ENCODE measurements at regions not wholly inside any gene's neighbourhood (a gene's known extent, or its start where the extent isn't known, plus 50 kb on each side); places are given as distances from the start of the nearest gene placed in this dataset.

GRCh38 chr6:100289285-100289684, 175.4 kb downstream of the SIM1 start:
- no peak for DNase-seq (ENCODE audit: low read depth in 1 of 2, low spot score in 1 of 2)
- TF ChIP-seq JUND (IDR thresholded peaks at IDR 0.05; ENCODE audit: low read depth) = no peak
- in situ Hi-C loops (cut with HindIII; ENCODE audit: low pct_unique_long_range_greater_than_20kb, low sequenced_read_pairs) = no loop called here

- in situ Hi-C loops (cut with HindIII; ENCODE audit: low pct_unique_long_range_greater_than_20kb, low sequenced_read_pairs) = no loop called here
- TF ChIP-seq JUND (IDR thresholded peaks at IDR 0.05; ENCODE audit: low read depth) = no peak
- no peak for DNase-seq (ENCODE audit: low read depth in 1 of 2, low spot score in 1 of 2)
Measured at GRCh38 chr6:100288311-100288710, 176.4 kb downstream of the SIM1 start.

GRCh38 chr6:100283285-100283684, 181.4 kb downstream of the SIM1 start:
- peak in 1 of 2 experiments; percentile 23 for DNase-seq (ENCODE audit: low read depth in 1 of 2, low spot score in 1 of 2)
- no peak for TF ChIP-seq JUND (IDR thresholded peaks at IDR 0.05; ENCODE audit: low read depth)
- in situ Hi-C loops (cut with HindIII; ENCODE audit: low pct_unique_long_range_greater_than_20kb, low sequenced_read_pairs) = no loop called here

GRCh38 chr6:100281471-100281901, 183.2 kb downstream of the SIM1 start:
- DNase-seq (ENCODE audit: low read depth in 1 of 2, low spot score in 1 of 2) = no peak
- in situ Hi-C loops (cut with HindIII; ENCODE audit: low pct_unique_long_range_greater_than_20kb, low sequenced_read_pairs) = no loop called here

GRCh38 chr6:100276311-100277057, 188.2 kb downstream of the SIM1 start:
- TF ChIP-seq JUND (IDR thresholded peaks at IDR 0.05; ENCODE audit: low read depth) = no peak
- no peak for DNase-seq (ENCODE audit: low read depth in 1 of 2, low spot score in 1 of 2)
- in situ Hi-C loops (cut with HindIII; ENCODE audit: low pct_unique_long_range_greater_than_20kb, low sequenced_read_pairs) = no loop called here

More at GRCh38 chr6:100281471-100281901, 183.2 kb downstream of the SIM1 start:
- TF ChIP-seq JUND (IDR thresholded peaks at IDR 0.05; ENCODE audit: low read depth) = no peak

- no peak for DNase-seq (ENCODE audit: low read depth in 1 of 2, low spot score in 1 of 2)
- in situ Hi-C loops (cut with HindIII; ENCODE audit: low pct_unique_long_range_greater_than_20kb, low sequenced_read_pairs) = no loop called here
- no peak for TF ChIP-seq JUND (IDR thresholded peaks at IDR 0.05; ENCODE audit: low read depth)
Measured at GRCh38 chr6:100274147-100274546, 190.6 kb downstream of the SIM1 start.

- no peak for DNase-seq (ENCODE audit: low read depth in 1 of 2, low spot score in 1 of 2)
- in situ Hi-C loops (cut with HindIII; ENCODE audit: low pct_unique_long_range_greater_than_20kb, low sequenced_read_pairs) = no loop called here
- no peak for TF ChIP-seq JUND (IDR thresholded peaks at IDR 0.05; ENCODE audit: low read depth)
Measured at GRCh38 chr6:100271625-100272024, 193.1 kb downstream of the SIM1 start.

GRCh38 chr6:100271202-100271601, 193.5 kb downstream of the SIM1 start:
- TF ChIP-seq JUND (IDR thresholded peaks at IDR 0.05; ENCODE audit: low read depth) = no peak
- DNase-seq (ENCODE audit: low read depth in 1 of 2, low spot score in 1 of 2) = no peak
- in situ Hi-C loops (cut with HindIII; ENCODE audit: low pct_unique_long_range_greater_than_20kb, low sequenced_read_pairs) = no loop called here

GRCh38 chr6:100269189-100269588, 195.5 kb downstream of the SIM1 start:
- no peak for DNase-seq (ENCODE audit: low read depth in 1 of 2, low spot score in 1 of 2)
- TF ChIP-seq JUND (IDR thresholded peaks at IDR 0.05; ENCODE audit: low read depth) = no peak
- in situ Hi-C loops (cut with HindIII; ENCODE audit: low pct_unique_long_range_greater_than_20kb, low sequenced_read_pairs) = no loop called here

- no peak for DNase-seq (ENCODE audit: low read depth in 1 of 2, low spot score in 1 of 2)
- no peak for TF ChIP-seq JUND (IDR thresholded peaks at IDR 0.05; ENCODE audit: low read depth)
- in situ Hi-C loops (cut with HindIII; ENCODE audit: low pct_unique_long_range_greater_than_20kb, low sequenced_read_pairs) = no loop called here
Measured at GRCh38 chr6:100268326-100268725, 196.4 kb downstream of the SIM1 start.

- no peak for DNase-seq (ENCODE audit: low read depth in 1 of 2, low spot score in 1 of 2)
- in situ Hi-C loops (cut with HindIII; ENCODE audit: low pct_unique_long_range_greater_than_20kb, low sequenced_read_pairs) = no loop called here
Measured at GRCh38 chr6:100267721-100268123, 197.0 kb downstream of the SIM1 start.

GRCh38 chr6:100266494-100267401, 198.0 kb downstream of the SIM1 start:
- no peak for TF ChIP-seq JUND (IDR thresholded peaks at IDR 0.05; ENCODE audit: low read depth)
- DNase-seq (ENCODE audit: low read depth in 1 of 2, low spot score in 1 of 2) = no peak
- in situ Hi-C loops (cut with HindIII; ENCODE audit: low pct_unique_long_range_greater_than_20kb, low sequenced_read_pairs) = no loop called here

More at GRCh38 chr6:100267721-100268123, 197.0 kb downstream of the SIM1 start:
- no peak for TF ChIP-seq JUND (IDR thresholded peaks at IDR 0.05; ENCODE audit: low read depth)

- in situ Hi-C loops (cut with HindIII; ENCODE audit: low pct_unique_long_range_greater_than_20kb, low sequenced_read_pairs) = no loop called here
- DNase-seq (ENCODE audit: low read depth in 1 of 2, low spot score in 1 of 2) = no peak
- no peak for TF ChIP-seq JUND (IDR thresholded peaks at IDR 0.05; ENCODE audit: low read depth)
Measured at GRCh38 chr6:100262086-100262485, 202.6 kb downstream of the SIM1 start.

All from T47D (cell line).